Endothelial cell of umbilical vein (primary cell): ENCODE measurements at regions not wholly inside any gene's neighbourhood (a gene's known extent, or its start where the extent isn't known, plus 50 kb on each side); places are given as distances from the start of the nearest gene placed in this dataset.

ENCODE experiments used
- BruUV-seq: library from RNA; stranded (reverse); fragments of 400-500 nt; replicated peaks from 2 replicates; lab custom pipeline; 2021; lab: Mats Ljungman, UMichigan
- CTCF ChIA-PET: fragments of 300-600, 350-600 bp; sonication (Branson Sonifier 250); formaldehyde crosslinking; loops from one replicate; lab custom pipeline; 2021; ENCODE audit warnings: antibody characterized with exemption, inconsistent platforms; lab: Charles Lee
- POLR2A ChIA-PET: fragments of 300-600, 350-600 bp; sonication (Branson Sonifier 250); formaldehyde crosslinking; loops from one replicate; lab custom pipeline; 2021; ENCODE audit warnings: antibody characterized with exemption, inconsistent platforms; lab: Charles Lee
- DNase-seq: peaks from one replicate; pipeline ENCODE4 v3.0.0-alpha.2; 2011; ENCODE audit warnings: low read depth, low spot score
- FAIRE-seq: peaks from 2 replicates; lab custom pipeline; 2011; peaks lifted over from hg19 to GRCh38; lab: Jason Lieb, UNC
- H2AFZ ChIP-seq: 2 replicates; pipeline ENCODE4 v1.6.0; 2012; ENCODE audit warnings: low read depth, low read length, control low read depth, inconsistent platforms
- H3K27ac ChIP-seq: 2 replicates; pipeline ENCODE4 v1.5.1; 2011; ENCODE audit warnings: low read depth, mild to moderate bottlenecking, control low read depth, low read length, moderate library complexity; ENCODE audit not compliant: insufficient read depth
- H3K27me3 ChIP-seq, 2 experiments: 2 replicates each; pipeline versions ENCODE4 v1.6.0 to v1.6.1; 2011; ENCODE audit warnings: low read length in 2 of 2, mixed read lengths in 1 of 2; ENCODE audit not compliant: control insufficient read depth in 2 of 2, insufficient read depth in 2 of 2
- H3K36me3 ChIP-seq, 2 experiments: 2 replicates in 1 of 2; 3 replicates in 1 of 2; pipeline ENCODE4 v1.5.1; 2011; ENCODE audit warnings: low read length in 2 of 2, mild to moderate bottlenecking in 1 of 2, moderate library complexity in 1 of 2; ENCODE audit not compliant: control insufficient read depth in 2 of 2, insufficient read depth in 2 of 2; ENCODE audit errors: extremely low read depth in 1 of 2
- H3K4me1 ChIP-seq: 3 replicates; pipeline ENCODE4 v1.5.1; 2011; ENCODE audit warnings: mild to moderate bottlenecking, low read length; ENCODE audit not compliant: control insufficient read depth, insufficient read depth; ENCODE audit errors: extremely low read depth
- H3K4me2 ChIP-seq: 2 replicates; pipeline ENCODE4 v1.6.1; 2011; ENCODE audit warnings: low read length, control low read depth, mixed read lengths; ENCODE audit not compliant: insufficient read depth
- H3K4me3 ChIP-seq, 3 experiments: fragments of 200-600 bp in 1 of 3; sonication (generic), shearing (Covaris generic) in 1 of 3; replicated peaks in 1 of 3; 2 replicates each; pipeline ENCODE4 v1.5.1; 2011 to 2016; ENCODE audit warnings: control low read depth in 3 of 3, low read length in 3 of 3, mild to moderate bottlenecking in 2 of 3, inconsistent platforms in 1 of 3, low read depth in 1 of 3, moderate library complexity in 1 of 3; ENCODE audit not compliant: insufficient read depth in 1 of 3
- H3K79me2 ChIP-seq: 2 replicates; pipeline ENCODE4 v1.6.0; 2012; ENCODE audit warnings: low read length, inconsistent platforms; ENCODE audit not compliant: control insufficient read depth, insufficient read depth
- H3K9ac ChIP-seq: replicated peaks from 2 replicates; pipeline ENCODE3; 2011; ENCODE audit warnings: low read length, control low read depth; ENCODE audit not compliant: insufficient read depth; ENCODE audit errors: extremely low read depth
- H3K9me1 ChIP-seq: replicated peaks from 3 replicates; pipeline ENCODE4 v1.6.0; 2011; ENCODE audit warnings: mild to moderate bottlenecking, low read length; ENCODE audit not compliant: control insufficient read depth, insufficient read depth; ENCODE audit errors: extremely low read depth
- H3K9me3 ChIP-seq: replicated peaks from 2 replicates; pipeline ENCODE4 v1.5.1; 2012; ENCODE audit warnings: low read length, inconsistent platforms; ENCODE audit not compliant: control insufficient read depth, insufficient read depth
- H4K20me1 ChIP-seq: replicated peaks from 2 replicates; pipeline ENCODE3; 2011; ENCODE audit warnings: mild to moderate bottlenecking, low read length; ENCODE audit not compliant: control insufficient read depth, insufficient read depth; ENCODE audit errors: extremely low read depth
- CTCF ChIP-seq, 2 donors: IDR thresholded peaks; 1 replicate in 1 of 2; 2 replicates in 1 of 2; pipeline ENCODE4 v1.5.1; 2011; ENCODE audit warnings: low read length in 2 of 2, mild to moderate bottlenecking in 2 of 2, moderate library complexity in 2 of 2, control low read depth in 1 of 2, inconsistent platforms in 1 of 2, low read depth in 1 of 2; ENCODE audit not compliant: insufficient read depth in 1 of 2; ENCODE audit errors: extremely low read depth in 1 of 2
- EZH2 ChIP-seq: IDR thresholded peaks from 2 replicates; pipeline ENCODE4 v1.6.1; 2012; ENCODE audit warnings: borderline replicate concordance, low read depth, mild to moderate bottlenecking, moderate library complexity, low read length, inconsistent platforms; ENCODE audit not compliant: severe bottlenecking
- FOS ChIP-seq: IDR thresholded peaks from 2 replicates; pipeline ENCODE4 v1.6.1; 2011; ENCODE audit warnings: mild to moderate bottlenecking, low read length, moderate library complexity, borderline replicate concordance; ENCODE audit not compliant: insufficient read depth
- GATA2 ChIP-seq: IDR thresholded peaks from 2 replicates; pipeline ENCODE4 v1.7.0; 2011; ENCODE audit warnings: low read depth, mild to moderate bottlenecking, moderate library complexity, mixed read lengths, low read length; ENCODE audit not compliant: insufficient read length, insufficient read depth
- JUN ChIP-seq: IDR thresholded peaks from 2 replicates; pipeline ENCODE4 v1.6.1; 2011; ENCODE audit warnings: borderline replicate concordance, low read depth; ENCODE audit not compliant: insufficient read length, insufficient read depth
- MYC ChIP-seq: IDR thresholded peaks from one replicate; pipeline ENCODE4 v1.6.1; 2011; ENCODE audit warnings: mild to moderate bottlenecking, low read depth, low read length
- POLR2A ChIP-seq: IDR thresholded peaks from 2 replicates; pipeline ENCODE4 v1.6.1; 2012; ENCODE audit warnings: low read depth, mild to moderate bottlenecking, control low read depth, low read length
- POLR2AphosphoS5 ChIP-seq: IDR thresholded peaks from 2 replicates; pipeline ENCODE4 v1.6.1; 2012; ENCODE audit warnings: low read depth, mild to moderate bottlenecking, control low read depth, low read length, moderate library complexity; ENCODE audit not compliant: insufficient read depth
- dilution Hi-C: fragments of 300-500 bp; cut with MboI; formaldehyde crosslinking; loops from one replicate; pipeline ENCODE4 v1.15.0; 2019; ENCODE audit warnings: low sequenced_read_pairs; ENCODE audit not compliant: extremely low pct_ligation_motif_present
- intact Hi-C: fragments of 100-400 bp; cut with micrococcal nuclease; formaldehyde crosslinking; loops from one replicate; pipeline ENCODE4 v1.10.0; 2022
- TF ChIP-seq, protein P1 (sequence below): IDR thresholded peaks from 2 replicates; pipeline ENCODE4 v1.6.1; 2011; ENCODE audit not compliant: insufficient read depth, insufficient read length

GRCh38 chr11:121688860-121689614 is 236.3 kb upstream of the SORL1-AS1 start:
- dilution Hi-C loops (no loop called here), intact Hi-C loops (no loop called here)
- Histone ChIP-seq H3K4me2 (no peak overlapping the region), H3K9me1 (no peaks in the 10 kb centered on the region), H3K4me1 (no peaks in the 10 kb centered on the region), H3K9ac (no peak overlapping the region), H4K20me1 (no peaks in the 10 kb centered on the region), H3K4me3 (no peak overlapping the region), H3K9me3 (no peaks in the 10 kb centered on the region), H3K36me3 (no peaks in the 10 kb centered on the region), H2AFZ (no peak overlapping the region), H3K79me2 (no peaks in the 10 kb centered on the region), H3K27ac (no peak overlapping the region), H3K27me3 (no peaks in the 10 kb centered on the region)
- ChIA-PET POLR2A (no interaction called here), CTCF (no interaction called here)
- DNase-seq (no peak), FAIRE-seq (no peak)
- TF ChIP-seq POLR2A (no peak), FOS (no peak), POLR2AphosphoS5 (no peak), CTCF (IDR thresholded peaks at IDR 0.05; ENCODE audit: extremely low read depth in 1 of 2, insufficient read depth in 1 of 2, low read depth in 1 of 2, low read length in 2 of 2) (no peak), GATA2 (no peak), EZH2 (no peak), JUN (no peak), MYC (no peak)
- TF ChIP-seq, protein P1, sequence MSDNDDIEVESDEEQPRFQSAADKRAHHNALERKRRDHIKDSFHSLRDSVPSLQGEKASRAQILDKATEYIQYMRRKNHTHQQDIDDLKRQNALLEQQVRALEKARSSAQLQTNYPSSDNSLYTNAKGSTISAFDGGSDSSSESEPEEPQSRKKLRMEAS, result no peak
- BruUV-seq, result no TSS peak
